SU-DHL-6 (cell line): ENCODE measurements at regions not wholly inside any gene's neighbourhood (a gene's known extent, or its start where the extent isn't known, plus 50 kb on each side); places are given as distances from the start of the nearest gene placed in this dataset.

Source experiments
- CTCF ChIP-seq: fragments of 200-600 bp; sonication (generic); IDR thresholded peaks from one replicate; pipeline ENCODE4 v1.5.1; 2017; ENCODE audit warnings: antibody characterized with exemption, mild to moderate bottlenecking, low read length, moderate library complexity; ENCODE audit not compliant: insufficient read depth, poor library complexity, severe bottlenecking
- EZH2phosphoT487 ChIP-seq: fragments of 200-600 bp; sonication (generic), shearing (Covaris generic); conservative IDR thresholded peaks from 2 replicates; pipeline ENCODE4 v1.6.1; 2018; ENCODE audit warnings: mild to moderate bottlenecking, antibody characterized with exemption, low read length, moderate library complexity, mixed read lengths

- TF ChIP-seq CTCF (no peak), EZH2phosphoT487 (no peak)
These were observed 331.5 kb upstream of the CTNNB1 start for GRCh38 chr3:40867797-40868196.
